Fibroblast of lung (primary cell): ENCODE measurements at regions not wholly inside any gene's neighbourhood (a gene's known extent, or its start where the extent isn't known, plus 50 kb on each side); places are given as distances from the start of the nearest gene placed in this dataset.

Experiments
- DNase-seq, 2 donors: peaks; one replicate each; pipeline versions ENCODE4 v3.0.0 to v3.0.0-alpha.2; 2010; ENCODE audit warnings: low read depth in 2 of 2
- H2AFZ ChIP-seq: 2 replicates; pipeline ENCODE4 v1.5.1; 2012; ENCODE audit warnings: low read length, control low read depth, inconsistent platforms
- H3K27ac ChIP-seq: 2 replicates; pipeline ENCODE4 v1.5.1; 2011; ENCODE audit warnings: low read length, control low read depth; ENCODE audit not compliant: insufficient read depth
- H3K27me3 ChIP-seq: 2 replicates; pipeline ENCODE4 v1.5.1; 2011; ENCODE audit warnings: mild to moderate bottlenecking, low read length; ENCODE audit not compliant: control insufficient read depth, insufficient read depth
- H3K36me3 ChIP-seq: 2 replicates; pipeline ENCODE4 v1.5.1; 2011; ENCODE audit warnings: low read length; ENCODE audit not compliant: control insufficient read depth, insufficient read depth
- H3K4me1 ChIP-seq: 2 replicates; pipeline ENCODE4 v1.5.1; 2011; ENCODE audit warnings: low read length; ENCODE audit not compliant: control insufficient read depth, insufficient read depth; ENCODE audit errors: extremely low read depth
- H3K4me2 ChIP-seq: 2 replicates; pipeline ENCODE4 v1.5.1; 2011; ENCODE audit warnings: low read length, control low read depth; ENCODE audit not compliant: insufficient read depth; ENCODE audit errors: extremely low read depth
- H3K4me3 ChIP-seq, 4 experiments: fragments of 200-600 bp in 1 of 4; sonication (generic) in 1 of 4; replicated peaks in 1 of 4; 2 replicates each; pipeline ENCODE4 v1.5.1; 2011 to 2016; ENCODE audit warnings: low read length in 4 of 4, low read depth in 3 of 4, mild to moderate bottlenecking in 3 of 4, control low read depth in 2 of 4, inconsistent platforms in 1 of 4, mixed read lengths in 1 of 4; ENCODE audit not compliant: insufficient read depth in 1 of 4; ENCODE audit errors: control extremely low read depth in 1 of 4
- H3K79me2 ChIP-seq: 2 replicates; pipeline ENCODE4 v1.5.1; 2012; ENCODE audit warnings: mild to moderate bottlenecking, low read length, inconsistent platforms; ENCODE audit not compliant: control insufficient read depth, insufficient read depth
- H3K9ac ChIP-seq: 2 replicates; pipeline ENCODE4 v1.5.1; 2011; ENCODE audit warnings: mild to moderate bottlenecking, low read length, control low read depth; ENCODE audit not compliant: insufficient read depth
- H3K9me3 ChIP-seq: 2 replicates; pipeline ENCODE4 v1.5.1; 2012; ENCODE audit warnings: low read depth, low read length; ENCODE audit not compliant: control insufficient read depth, insufficient read depth
- H4K20me1 ChIP-seq: 2 replicates; pipeline ENCODE4 v1.5.1; 2011; ENCODE audit warnings: low read length; ENCODE audit not compliant: control insufficient read depth, insufficient read depth; ENCODE audit errors: extremely low read depth
- CTCF ChIP-seq, 2 donors: IDR thresholded peaks in 1 of 2; conservative IDR thresholded peaks in 1 of 2; 1 replicate in 1 of 2; 2 replicates in 1 of 2; pipeline ENCODE4 v1.5.1; 2011 to 2012; ENCODE audit warnings: low read length in 2 of 2, control low read depth in 1 of 2, inconsistent platforms in 1 of 2, low read depth in 1 of 2, mild to moderate bottlenecking in 1 of 2
- EZH2 ChIP-seq: IDR thresholded peaks from 2 replicates; pipeline ENCODE4 v1.5.1; 2012; ENCODE audit warnings: low read length, control low read depth, mild to moderate bottlenecking; ENCODE audit errors: missing control alignments

GRCh38 chr6:169965239-169965638 lies 213.8 kb downstream of the ERMARD start:
- H4K20me1 ChIP-seq, result no peaks in the 10 kb centered on the region
- no peaks in the 10 kb centered on the region for H3K4me1 ChIP-seq
- no peaks in the 10 kb centered on the region for H3K36me3 ChIP-seq
- H3K9ac ChIP-seq, result no peak overlapping the region
- no peak overlapping the region for H2AFZ ChIP-seq
- no peak overlapping the region for H3K4me2 ChIP-seq
- H3K4me3 ChIP-seq, result no peak overlapping the region
- H3K27ac ChIP-seq, result no peak overlapping the region
- TF ChIP-seq CTCF (conservative IDR thresholded peaks at IDR 0.05 in 1 of 2, IDR thresholded peaks at IDR 0.05 in 1 of 2; ENCODE audit: low read depth in 1 of 2, low read length in 2 of 2) (no peak), EZH2 (no peak)
- no peaks in the 10 kb centered on the region for H3K79me2 ChIP-seq
- H3K27me3 ChIP-seq, result no peaks in the 10 kb centered on the region
- no peak for DNase-seq
- no peaks in the 10 kb centered on the region for H3K9me3 ChIP-seq

DNA sequence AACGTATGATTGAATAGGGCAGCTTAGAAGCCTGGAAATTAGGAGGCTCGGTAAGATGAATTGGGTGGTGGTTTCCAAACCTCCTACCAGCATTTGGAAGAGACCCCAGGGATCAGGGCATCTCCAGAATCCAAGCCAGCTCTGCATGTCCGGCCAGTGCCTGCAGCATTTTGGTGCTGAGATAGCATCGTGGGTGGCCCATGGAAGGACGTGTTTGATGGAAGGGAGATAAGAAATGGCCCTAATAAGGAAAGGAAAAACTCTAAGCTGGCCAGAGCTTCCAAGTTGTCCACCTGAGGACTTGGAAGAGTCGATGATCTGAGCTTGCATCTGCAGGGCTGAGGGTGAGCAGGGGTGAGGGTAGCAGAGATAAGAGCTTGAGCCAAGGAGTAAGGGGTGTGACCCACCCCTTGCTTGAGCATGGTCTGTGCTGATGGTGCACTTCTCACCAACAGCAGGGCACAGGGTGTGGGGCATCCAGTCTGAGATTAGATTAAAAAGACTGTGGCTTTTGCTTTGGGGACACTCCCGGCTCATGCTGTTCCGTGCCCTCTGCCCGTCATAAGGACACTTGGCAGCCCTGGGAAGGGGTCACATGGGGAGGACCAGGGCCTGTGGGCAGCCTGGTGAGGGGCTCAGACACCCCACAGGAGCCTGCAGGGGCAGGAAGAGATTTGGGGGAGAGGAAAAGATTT lies 213.2 kb downstream of the ERMARD start:
- Histone ChIP-seq H4K20me1 (no peaks in the 10 kb centered on the region), H3K79me2 (no peaks in the 10 kb centered on the region), H2AFZ (no peak overlapping the region), H3K4me3 (no peak overlapping the region), H3K27me3 (no peaks in the 10 kb centered on the region), H3K27ac (no peak overlapping the region), H3K9me3 (no peaks in the 10 kb centered on the region), H3K4me1 (no peaks in the 10 kb centered on the region), H3K4me2 (no peak overlapping the region), H3K36me3 (no peaks in the 10 kb centered on the region), H3K9ac (no peak overlapping the region)
- DNase-seq, result no peak
- TF ChIP-seq CTCF (conservative IDR thresholded peaks at IDR 0.05 in 1 of 2, IDR thresholded peaks at IDR 0.05 in 1 of 2; ENCODE audit: low read depth in 1 of 2, low read length in 2 of 2), result no peak
- no peak for TF ChIP-seq EZH2

DNA sequence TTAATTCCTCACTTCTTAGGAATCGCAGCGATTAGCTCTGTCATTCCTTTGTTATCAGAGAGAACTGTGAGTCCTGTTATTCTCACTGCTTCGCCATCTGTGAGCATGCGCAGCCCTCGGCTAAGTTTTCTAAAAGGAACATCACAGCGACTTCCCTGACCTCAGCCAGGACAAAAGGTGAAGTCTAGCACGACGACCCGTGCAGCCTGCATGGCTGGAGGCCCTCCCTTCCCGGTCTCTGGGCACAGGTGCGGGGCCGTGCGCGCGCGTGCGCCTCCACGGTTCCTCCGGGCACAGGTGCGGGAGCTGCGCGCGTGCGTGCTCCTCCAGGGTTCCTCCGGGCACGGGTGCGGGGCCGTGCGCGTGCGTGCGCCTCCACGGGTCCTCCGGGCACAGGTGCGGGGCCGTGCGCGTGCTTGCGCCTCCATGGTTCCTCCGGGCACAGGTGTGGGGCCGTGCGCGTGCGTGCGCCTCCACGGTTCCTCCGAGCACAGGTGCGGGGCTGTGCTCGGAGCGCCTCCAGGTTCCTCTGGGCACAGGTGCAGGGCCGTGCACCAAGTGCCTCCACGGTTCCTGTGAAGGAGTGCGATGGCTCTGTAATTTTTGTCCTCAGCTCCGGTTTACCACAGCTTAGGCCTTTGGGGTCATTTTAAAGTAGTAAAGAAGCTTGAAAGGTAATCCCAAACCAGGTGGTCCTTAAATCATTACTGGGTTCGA lies 212.3 kb downstream of the ERMARD start:
- Histone ChIP-seq H2AFZ (no peak overlapping the region), H3K79me2 (no peaks in the 10 kb centered on the region), H3K4me3 (no peak overlapping the region), H3K9me3 (no peaks in the 10 kb centered on the region), H3K27me3 (no peaks in the 10 kb centered on the region), H3K9ac (no peak overlapping the region), H3K27ac (no peak overlapping the region), H4K20me1 (no peaks in the 10 kb centered on the region), H3K4me1 (no peaks in the 10 kb centered on the region), H3K4me2 (no peak overlapping the region), H3K36me3 (no peaks in the 10 kb centered on the region)
- DNase-seq, result no peak
- TF ChIP-seq CTCF (conservative IDR thresholded peaks at IDR 0.05 in 1 of 2, IDR thresholded peaks at IDR 0.05 in 1 of 2; ENCODE audit: low read depth in 1 of 2, low read length in 2 of 2) (no peak), EZH2 (no peak)
